C4-2B (cell line): ENCODE measurements at regions not wholly inside any gene's neighbourhood (a gene's known extent, or its start where the extent isn't known, plus 50 kb on each side); places are given as distances from the start of the nearest gene placed in this dataset.

Experiments used
- ZFX ChIP-seq: fragments of 450-650 bp; IDR thresholded peaks from 2 replicates; pipeline ENCODE4 v1.6.1; 2017
- TF ChIP-seq, protein P1 (sequence below): fragments of 450-650 bp; conservative IDR thresholded peaks from 2 replicates; pipeline ENCODE4 v1.5.1; 2017; ENCODE audit warnings: mild to moderate bottlenecking

GRCh38 chr6:50135968-50136367 lies 86.2 kb upstream of the DEFB112 start:
- TF ChIP-seq, protein P1, sequence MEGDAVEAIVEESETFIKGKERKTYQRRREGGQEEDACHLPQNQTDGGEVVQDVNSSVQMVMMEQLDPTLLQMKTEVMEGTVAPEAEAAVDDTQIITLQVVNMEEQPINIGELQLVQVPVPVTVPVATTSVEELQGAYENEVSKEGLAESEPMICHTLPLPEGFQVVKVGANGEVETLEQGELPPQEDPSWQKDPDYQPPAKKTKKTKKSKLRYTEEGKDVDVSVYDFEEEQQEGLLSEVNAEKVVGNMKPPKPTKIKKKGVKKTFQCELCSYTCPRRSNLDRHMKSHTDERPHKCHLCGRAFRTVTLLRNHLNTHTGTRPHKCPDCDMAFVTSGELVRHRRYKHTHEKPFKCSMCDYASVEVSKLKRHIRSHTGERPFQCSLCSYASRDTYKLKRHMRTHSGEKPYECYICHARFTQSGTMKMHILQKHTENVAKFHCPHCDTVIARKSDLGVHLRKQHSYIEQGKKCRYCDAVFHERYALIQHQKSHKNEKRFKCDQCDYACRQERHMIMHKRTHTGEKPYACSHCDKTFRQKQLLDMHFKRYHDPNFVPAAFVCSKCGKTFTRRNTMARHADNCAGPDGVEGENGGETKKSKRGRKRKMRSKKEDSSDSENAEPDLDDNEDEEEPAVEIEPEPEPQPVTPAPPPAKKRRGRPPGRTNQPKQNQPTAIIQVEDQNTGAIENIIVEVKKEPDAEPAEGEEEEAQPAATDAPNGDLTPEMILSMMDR, result no peak
- no peak for TF ChIP-seq ZFX
